Panc1 (cell line): ENCODE measurements at regions not wholly inside any gene's neighbourhood (a gene's known extent, or its start where the extent isn't known, plus 50 kb on each side); places are given as distances from the start of the nearest gene placed in this dataset.

ENCODE experiments used
- ATAC-seq: fragments of 200-7000 bp; cut with Tn5 transposase; 2 replicates; pipeline ENCODE4 v1.9.1; 2020; ENCODE audit warnings: mild to moderate bottlenecking, moderate library complexity
- BruUV-seq: library from RNA; stranded (reverse); fragments of 400-500 nt; replicated peaks from 2 replicates; lab custom pipeline; 2021; lab: Mats Ljungman, UMichigan
- CTCF ChIA-PET: fragments of 300-600 bp; sonication (Branson Sonifier 250); formaldehyde crosslinking; loops from one replicate; lab custom pipeline; 2022; ENCODE audit warnings: antibody characterized with exemption; lab: Charles Lee
- POLR2A ChIA-PET: fragments of 300-600 bp; sonication (Branson Sonifier 250); formaldehyde crosslinking; loops from one replicate; lab custom pipeline; 2022; ENCODE audit warnings: antibody characterized with exemption; lab: Charles Lee
- DNase-seq: peaks from one replicate; pipeline ENCODE4 v3.0.0-alpha.2; 2010; ENCODE audit warnings: low read depth, low spot score
- H3K27ac ChIP-seq: 2 replicates; pipeline ENCODE4 v1.5.1; 2011; ENCODE audit warnings: mild to moderate bottlenecking, low read length, inconsistent platforms
- H3K27me3 ChIP-seq: fragments of 200-500 bp; sonication (Bioruptor generic); 2 replicates; pipeline ENCODE4 v1.6.0; 2014; ENCODE audit warnings: low read length, inconsistent platforms; ENCODE audit not compliant: control insufficient read depth, insufficient read depth
- H3K36me3 ChIP-seq: fragments of 200-500 bp; sonication (Bioruptor generic); 2 replicates; pipeline ENCODE4 v1.5.1; 2014; ENCODE audit warnings: inconsistent platforms, mild to moderate bottlenecking, low read length, moderate library complexity; ENCODE audit not compliant: control insufficient read depth, insufficient read depth
- H3K4me1 ChIP-seq: 2 replicates; pipeline ENCODE4 v1.5.1; 2011; ENCODE audit warnings: inconsistent platforms, mild to moderate bottlenecking, low read length, moderate library complexity; ENCODE audit not compliant: control insufficient read depth, insufficient read depth
- H3K4me3 ChIP-seq, 2 experiments: 2 replicates each; pipeline ENCODE4 v1.5.1; 2011 to 2012; ENCODE audit warnings: low read depth in 2 of 2, low read length in 2 of 2, mild to moderate bottlenecking in 2 of 2, inconsistent platforms in 1 of 2, moderate library complexity in 1 of 2
- H3K9me3 ChIP-seq: fragments of 200-500 bp; sonication (Bioruptor generic); 2 replicates; pipeline ENCODE4 v1.5.1; 2014; ENCODE audit warnings: low read depth, mild to moderate bottlenecking, inconsistent platforms, low read length, moderate library complexity; ENCODE audit not compliant: control insufficient read depth, insufficient read depth
- POLR2AphosphoS5 ChIP-seq: IDR thresholded peaks from 2 replicates; pipeline ENCODE4 v1.6.1; 2012; ENCODE audit warnings: mild to moderate bottlenecking, low read depth, low read length, moderate library complexity
- SIN3A ChIP-seq: IDR thresholded peaks from 2 replicates; pipeline ENCODE4 v1.6.1; 2012; ENCODE audit warnings: low read depth, mild to moderate bottlenecking, low read length, moderate library complexity, borderline replicate concordance; ENCODE audit not compliant: insufficient read depth
- TCF7L2 ChIP-seq: IDR thresholded peaks from 2 replicates; pipeline ENCODE4 v1.6.1; 2011; ENCODE audit warnings: mild to moderate bottlenecking, low read depth, low read length, inconsistent platforms
- in situ Hi-C: cut with HindIII; loops from 2 replicates; pipeline ENCODE4 v1.10.0; 2016; ENCODE audit warnings: low sequenced_read_pairs, low pct_unique_long_range_greater_than_20kb
- intact Hi-C: fragments of 100-400 bp; cut with micrococcal nuclease; formaldehyde crosslinking; loops from one replicate; pipeline ENCODE4 v1.10.0; 2022; ENCODE audit not compliant: unreplicated experiment
- TF ChIP-seq, protein P1 (sequence below), 2 experiments: IDR thresholded peaks; 2 replicates each; pipeline ENCODE4 v1.6.1; 2011 to 2012; ENCODE audit warnings: low read depth in 2 of 2, control low read depth in 1 of 2, low read length in 1 of 2, mild to moderate bottlenecking in 1 of 2, moderate library complexity in 1 of 2; ENCODE audit not compliant: insufficient read depth in 1 of 2
- TF ChIP-seq, protein P2 (sequence below): fragments of 450-650 bp; IDR thresholded peaks from 2 replicates; pipeline ENCODE4 v1.5.1; 2017; ENCODE audit warnings: mild to moderate bottlenecking

DNA sequence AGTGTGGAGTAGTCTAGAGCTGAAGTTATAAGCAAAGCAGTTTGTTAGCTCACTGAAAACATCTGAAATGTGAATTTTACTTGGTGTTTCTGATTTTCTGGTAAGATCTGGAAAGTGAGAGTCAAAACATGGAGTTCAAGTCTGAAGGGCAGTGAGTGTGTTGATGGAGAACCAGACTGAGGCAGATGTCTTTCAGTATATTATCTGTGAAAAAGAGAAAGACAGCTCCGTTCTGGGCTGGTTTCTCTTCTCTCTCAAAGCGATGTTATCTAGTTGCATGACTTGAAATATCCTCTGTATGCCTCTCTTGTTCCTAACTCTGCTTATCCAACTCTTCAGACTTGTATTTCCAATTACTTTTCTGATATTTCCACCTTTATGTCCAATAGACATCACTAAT, 381.9 kb upstream of the RGS6 start:
- ChIA-PET CTCF (no interaction called here), POLR2A (interaction anchor here (0.6 kb wide), 1 partner anchor 101 kb away, joined by 3 read pairs; no protein-coding TSS in a partner anchor)
- ATAC-seq: no peak
- no peaks in the 10 kb centered on the region for H3K4me1 ChIP-seq
- no peak for DNase-seq
- H3K36me3 ChIP-seq: no peaks in the 10 kb centered on the region
- H3K9me3 ChIP-seq: no peaks in the 10 kb centered on the region
- H3K4me3 ChIP-seq: no peak overlapping the region
- no peak overlapping the region for H3K27ac ChIP-seq
- intact Hi-C loops: no loop called here
- no peak for TF ChIP-seq POLR2AphosphoS5
- TF ChIP-seq, protein P1, sequence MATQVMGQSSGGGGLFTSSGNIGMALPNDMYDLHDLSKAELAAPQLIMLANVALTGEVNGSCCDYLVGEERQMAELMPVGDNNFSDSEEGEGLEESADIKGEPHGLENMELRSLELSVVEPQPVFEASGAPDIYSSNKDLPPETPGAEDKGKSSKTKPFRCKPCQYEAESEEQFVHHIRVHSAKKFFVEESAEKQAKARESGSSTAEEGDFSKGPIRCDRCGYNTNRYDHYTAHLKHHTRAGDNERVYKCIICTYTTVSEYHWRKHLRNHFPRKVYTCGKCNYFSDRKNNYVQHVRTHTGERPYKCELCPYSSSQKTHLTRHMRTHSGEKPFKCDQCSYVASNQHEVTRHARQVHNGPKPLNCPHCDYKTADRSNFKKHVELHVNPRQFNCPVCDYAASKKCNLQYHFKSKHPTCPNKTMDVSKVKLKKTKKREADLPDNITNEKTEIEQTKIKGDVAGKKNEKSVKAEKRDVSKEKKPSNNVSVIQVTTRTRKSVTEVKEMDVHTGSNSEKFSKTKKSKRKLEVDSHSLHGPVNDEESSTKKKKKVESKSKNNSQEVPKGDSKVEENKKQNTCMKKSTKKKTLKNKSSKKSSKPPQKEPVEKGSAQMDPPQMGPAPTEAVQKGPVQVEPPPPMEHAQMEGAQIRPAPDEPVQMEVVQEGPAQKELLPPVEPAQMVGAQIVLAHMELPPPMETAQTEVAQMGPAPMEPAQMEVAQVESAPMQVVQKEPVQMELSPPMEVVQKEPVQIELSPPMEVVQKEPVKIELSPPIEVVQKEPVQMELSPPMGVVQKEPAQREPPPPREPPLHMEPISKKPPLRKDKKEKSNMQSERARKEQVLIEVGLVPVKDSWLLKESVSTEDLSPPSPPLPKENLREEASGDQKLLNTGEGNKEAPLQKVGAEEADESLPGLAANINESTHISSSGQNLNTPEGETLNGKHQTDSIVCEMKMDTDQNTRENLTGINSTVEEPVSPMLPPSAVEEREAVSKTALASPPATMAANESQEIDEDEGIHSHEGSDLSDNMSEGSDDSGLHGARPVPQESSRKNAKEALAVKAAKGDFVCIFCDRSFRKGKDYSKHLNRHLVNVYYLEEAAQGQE (IDR thresholded peaks at IDR 0.05; ENCODE audit: insufficient read depth in 1 of 2, low read depth in 2 of 2, low read length in 1 of 2): no peak
- TF ChIP-seq, protein P2, sequence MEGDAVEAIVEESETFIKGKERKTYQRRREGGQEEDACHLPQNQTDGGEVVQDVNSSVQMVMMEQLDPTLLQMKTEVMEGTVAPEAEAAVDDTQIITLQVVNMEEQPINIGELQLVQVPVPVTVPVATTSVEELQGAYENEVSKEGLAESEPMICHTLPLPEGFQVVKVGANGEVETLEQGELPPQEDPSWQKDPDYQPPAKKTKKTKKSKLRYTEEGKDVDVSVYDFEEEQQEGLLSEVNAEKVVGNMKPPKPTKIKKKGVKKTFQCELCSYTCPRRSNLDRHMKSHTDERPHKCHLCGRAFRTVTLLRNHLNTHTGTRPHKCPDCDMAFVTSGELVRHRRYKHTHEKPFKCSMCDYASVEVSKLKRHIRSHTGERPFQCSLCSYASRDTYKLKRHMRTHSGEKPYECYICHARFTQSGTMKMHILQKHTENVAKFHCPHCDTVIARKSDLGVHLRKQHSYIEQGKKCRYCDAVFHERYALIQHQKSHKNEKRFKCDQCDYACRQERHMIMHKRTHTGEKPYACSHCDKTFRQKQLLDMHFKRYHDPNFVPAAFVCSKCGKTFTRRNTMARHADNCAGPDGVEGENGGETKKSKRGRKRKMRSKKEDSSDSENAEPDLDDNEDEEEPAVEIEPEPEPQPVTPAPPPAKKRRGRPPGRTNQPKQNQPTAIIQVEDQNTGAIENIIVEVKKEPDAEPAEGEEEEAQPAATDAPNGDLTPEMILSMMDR: no peak
- no peak for TF ChIP-seq TCF7L2
- no peak for TF ChIP-seq SIN3A
- BruUV-seq: no TSS peak
- in situ Hi-C loops: no loop called here
- H3K27me3 ChIP-seq: no peaks in the 10 kb centered on the region

DNA sequence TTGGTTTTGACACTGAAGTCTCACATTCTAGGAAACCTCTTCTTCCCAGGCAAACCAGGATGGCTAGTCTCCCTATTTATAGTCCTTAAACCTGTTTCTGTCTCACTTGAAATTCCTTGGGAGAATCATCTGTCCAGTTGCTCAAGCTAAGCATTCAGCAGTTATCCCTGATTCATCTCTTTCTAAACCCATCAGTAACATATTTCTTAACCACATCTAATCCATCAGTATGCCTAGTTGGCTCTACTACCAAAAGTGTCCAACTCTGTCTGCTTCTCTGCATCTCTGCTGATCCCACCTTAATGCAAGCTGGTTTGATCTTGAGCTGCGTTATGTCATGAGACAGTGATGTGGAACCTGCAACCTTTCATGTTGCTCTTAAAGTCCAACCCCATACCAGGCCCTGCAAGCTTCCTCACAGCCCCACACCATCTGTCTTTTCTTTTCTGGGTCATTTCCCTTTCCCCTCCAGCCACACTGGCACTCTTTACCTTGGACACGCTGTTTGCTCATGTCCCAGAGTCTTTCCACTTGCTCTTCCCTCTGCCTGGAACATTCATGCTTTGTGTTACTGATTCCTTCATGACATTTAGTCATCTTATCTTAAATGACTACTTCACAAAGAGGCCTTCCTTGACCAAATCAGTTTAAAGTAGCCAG, 380.8 kb upstream of the RGS6 start:
- H3K4me3 ChIP-seq: no peak overlapping the region
- CTCF ChIA-PET: no interaction called here
- no peaks in the 10 kb centered on the region for H3K27me3 ChIP-seq
- TF ChIP-seq, protein P1 (IDR thresholded peaks at IDR 0.05; ENCODE audit: insufficient read depth in 1 of 2, low read depth in 2 of 2, low read length in 1 of 2): no peak
- TF ChIP-seq TCF7L2: no peak
- no peak for TF ChIP-seq SIN3A
- BruUV-seq: no TSS peak
- no peaks in the 10 kb centered on the region for H3K4me1 ChIP-seq
- H3K9me3 ChIP-seq: no peaks in the 10 kb centered on the region
- ATAC-seq: no peak
- no peak overlapping the region for H3K27ac ChIP-seq
- H3K36me3 ChIP-seq: no peaks in the 10 kb centered on the region
- in situ Hi-C loops: no loop called here
- intact Hi-C loops: no loop called here
- POLR2A ChIA-PET: no interaction called here
- DNase-seq: no peak
